Stimulated activated CD8-positive, alpha-beta memory T cell treated with anti-CD3 and anti-CD28 coated beads, Interleukin-15, amount 100 ng/mL, for 1 hour (primary cell): ENCODE measurements at regions not wholly inside any gene's neighbourhood (a gene's known extent, or its start where the extent isn't known, plus 50 kb on each side); places are given as distances from the start of the nearest gene placed in this dataset.

Source experiments
- DNase-seq: peaks from one replicate; pipeline ENCODE4 v3.0.0-alpha.2; 2020; ENCODE audit warnings: low read depth

- DNase-seq, result no peak
Measured at GRCh38 chr22:48708558-48709245, 1119.0 kb downstream of the BRD1 start.

GRCh38 chr22:48707763-48708557 lies 1119.7 kb downstream of the BRD1 start:
- DNase-seq, result no peak

DNA sequence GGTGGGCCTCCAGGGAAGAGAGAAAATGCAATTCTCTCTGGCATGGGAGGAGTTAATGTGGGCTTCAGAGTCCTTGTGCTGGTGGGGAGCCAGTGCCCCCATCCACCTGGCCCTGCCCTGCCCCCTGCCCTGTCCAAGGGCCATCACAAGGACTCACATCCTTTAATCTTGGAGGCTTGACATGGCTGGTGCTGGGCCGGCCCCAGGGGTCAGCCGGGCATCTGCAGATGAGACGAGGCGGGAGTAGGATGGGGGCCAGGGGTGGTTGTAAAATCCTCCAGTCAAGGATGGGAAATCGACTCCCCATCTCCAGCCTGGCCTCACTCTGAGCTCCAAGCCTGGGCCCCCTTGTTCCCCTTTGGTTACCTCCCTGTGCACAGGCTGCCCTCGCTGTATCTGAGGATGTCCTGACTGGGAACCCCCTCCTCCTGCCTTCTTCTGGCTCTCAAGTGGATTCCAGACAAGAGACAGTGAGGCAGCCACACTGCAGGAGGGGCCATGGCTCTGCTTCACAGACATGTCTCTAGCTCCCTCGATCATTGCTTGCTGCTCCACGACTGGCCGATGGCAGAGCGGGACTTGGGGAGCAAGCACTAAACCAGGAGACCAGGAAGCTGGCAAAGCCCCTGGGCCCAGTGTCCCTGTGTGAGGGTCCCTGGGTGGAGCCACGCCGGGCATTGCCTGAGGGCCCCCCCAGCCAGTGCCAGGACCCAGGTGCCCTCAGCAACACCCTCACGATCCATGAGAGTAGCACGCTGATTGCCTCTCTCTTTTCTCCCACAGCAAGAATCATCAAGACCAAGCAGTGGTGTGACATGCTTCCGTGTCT lies 1120.5 kb downstream of the BRD1 start:
- no peak for DNase-seq

DNA sequence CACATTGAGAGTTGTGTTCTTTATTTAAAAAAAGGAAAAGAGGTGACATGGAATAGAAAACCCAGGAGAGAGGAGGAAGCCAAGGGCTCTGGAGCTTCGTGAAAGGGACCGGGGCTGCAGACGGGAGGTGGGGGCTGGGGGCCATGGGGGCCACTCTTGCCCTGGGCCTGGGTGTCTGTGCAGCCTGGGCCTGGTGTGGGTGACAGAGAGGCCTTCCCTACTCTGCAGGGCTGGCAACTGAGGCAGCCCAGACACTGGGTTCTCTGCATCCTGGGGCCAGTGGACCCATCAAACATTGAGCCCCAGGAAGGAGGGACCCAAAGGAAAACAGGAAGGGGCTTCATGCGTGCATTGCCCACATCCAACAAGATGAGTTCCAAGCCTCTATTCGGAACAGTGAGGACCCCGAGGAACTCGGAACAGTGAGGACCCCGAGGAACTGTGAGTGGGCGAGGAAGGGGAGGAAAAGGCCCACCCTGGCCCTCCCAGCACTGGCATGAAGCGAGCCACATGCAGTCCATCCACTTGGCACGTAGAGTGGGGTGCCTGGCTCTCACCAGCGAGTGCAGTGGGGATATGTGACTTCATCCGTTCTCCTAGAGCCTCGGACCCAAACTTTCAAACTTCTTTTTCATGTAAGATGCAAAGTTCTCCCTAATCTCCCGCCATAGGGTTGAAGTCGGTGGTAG lies 1121.6 kb downstream of the BRD1 start:
- DNase-seq, result no peak

GRCh38 chr22:48705159-48705916 lies 1122.3 kb downstream of the BRD1 start:
- DNase-seq, result no peak

DNA sequence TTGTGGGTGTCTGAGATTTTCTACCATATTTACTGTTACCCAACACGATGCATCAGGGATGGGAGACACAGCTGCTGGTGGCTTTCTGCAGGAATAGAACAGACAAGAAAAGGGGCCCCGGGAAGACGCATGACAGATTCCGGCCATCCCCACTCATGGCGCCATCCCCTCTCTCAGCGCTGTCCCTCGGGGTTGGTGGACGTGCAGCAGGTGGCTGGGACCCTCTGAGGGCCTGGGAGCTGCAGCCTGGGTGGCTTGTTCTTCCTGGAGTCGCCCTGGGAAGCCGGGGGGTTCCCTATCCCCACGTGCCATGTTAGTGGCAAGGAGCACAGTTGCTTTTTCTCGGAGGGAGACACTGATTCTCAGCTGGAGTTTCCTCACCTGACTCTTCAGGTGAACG lies 1123.3 kb downstream of the BRD1 start:
- no peak for DNase-seq

DNA sequence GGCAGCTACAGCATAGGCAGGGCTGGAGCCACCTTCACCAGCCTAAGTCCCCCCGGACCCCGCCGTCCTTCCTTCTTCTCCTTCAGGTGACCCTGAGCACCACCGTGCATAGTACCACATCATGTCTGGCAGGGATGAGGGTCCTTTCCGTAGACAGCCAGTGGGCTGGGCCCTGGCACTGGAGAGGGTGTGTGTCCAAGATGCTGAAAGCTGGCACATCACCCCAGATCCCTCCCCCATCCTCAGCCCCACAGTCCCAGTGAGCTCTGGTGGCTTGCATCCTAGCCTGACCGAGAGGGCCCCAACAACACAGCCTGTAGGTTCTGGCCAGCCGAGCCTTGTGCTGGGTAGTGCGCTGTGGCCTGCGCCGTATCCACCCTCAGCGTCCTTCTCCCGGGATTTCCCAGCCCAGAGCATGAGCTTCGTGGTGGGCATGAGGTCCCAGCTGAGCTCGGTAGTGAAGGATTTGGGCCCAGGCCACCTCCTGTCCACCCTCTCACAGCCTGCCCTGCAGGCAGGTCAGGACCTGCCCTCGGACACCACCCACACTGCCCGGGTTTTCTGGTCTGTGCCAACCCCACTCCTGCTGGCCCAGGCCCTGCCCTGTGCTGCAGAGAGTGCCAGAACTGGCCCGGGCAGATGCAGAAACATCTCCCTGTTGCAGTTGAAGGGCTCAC lies 1124.3 kb downstream of the BRD1 start:
- DNase-seq, result no peak

- no peak for DNase-seq
Measured at GRCh38 chr22:48702573-48703264, 1125.0 kb downstream of the BRD1 start.

DNA sequence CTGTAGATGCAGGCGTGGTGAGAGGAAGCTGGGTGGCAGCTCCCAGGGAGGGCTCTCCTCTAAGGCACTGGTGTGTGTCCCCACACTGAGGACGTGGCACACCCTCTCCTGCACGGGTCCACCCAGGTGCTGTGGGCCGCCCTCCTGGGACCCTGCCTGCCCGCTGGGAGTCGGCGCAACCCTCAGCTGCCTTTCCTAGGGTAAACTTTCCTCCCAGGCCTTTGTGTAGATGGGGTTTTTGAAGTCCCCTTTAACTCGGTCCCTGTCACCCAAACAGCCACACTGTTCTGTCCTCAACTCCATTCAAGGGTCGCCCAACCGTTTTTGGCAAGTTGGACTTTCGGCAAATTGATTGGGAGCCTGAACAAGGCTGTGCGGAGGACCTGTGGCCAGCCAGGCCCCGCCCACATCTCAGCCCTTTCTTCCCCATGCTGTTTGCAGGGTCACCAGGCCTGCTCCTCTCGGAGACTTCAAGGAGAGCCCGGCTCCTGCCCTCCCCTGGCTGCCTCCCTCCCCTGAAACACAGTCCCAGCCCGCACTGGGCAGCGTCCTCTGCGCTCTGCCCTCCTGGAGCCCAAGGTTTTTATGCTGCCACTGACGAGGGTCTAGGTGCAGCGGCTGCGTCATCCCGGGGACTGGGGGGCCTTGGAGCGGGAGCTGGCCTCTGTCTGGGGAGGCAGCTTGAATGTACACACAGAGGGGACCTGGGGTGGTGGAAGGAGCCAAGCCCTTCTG lies 1126.2 kb downstream of the BRD1 start:
- no peak for DNase-seq

DNA sequence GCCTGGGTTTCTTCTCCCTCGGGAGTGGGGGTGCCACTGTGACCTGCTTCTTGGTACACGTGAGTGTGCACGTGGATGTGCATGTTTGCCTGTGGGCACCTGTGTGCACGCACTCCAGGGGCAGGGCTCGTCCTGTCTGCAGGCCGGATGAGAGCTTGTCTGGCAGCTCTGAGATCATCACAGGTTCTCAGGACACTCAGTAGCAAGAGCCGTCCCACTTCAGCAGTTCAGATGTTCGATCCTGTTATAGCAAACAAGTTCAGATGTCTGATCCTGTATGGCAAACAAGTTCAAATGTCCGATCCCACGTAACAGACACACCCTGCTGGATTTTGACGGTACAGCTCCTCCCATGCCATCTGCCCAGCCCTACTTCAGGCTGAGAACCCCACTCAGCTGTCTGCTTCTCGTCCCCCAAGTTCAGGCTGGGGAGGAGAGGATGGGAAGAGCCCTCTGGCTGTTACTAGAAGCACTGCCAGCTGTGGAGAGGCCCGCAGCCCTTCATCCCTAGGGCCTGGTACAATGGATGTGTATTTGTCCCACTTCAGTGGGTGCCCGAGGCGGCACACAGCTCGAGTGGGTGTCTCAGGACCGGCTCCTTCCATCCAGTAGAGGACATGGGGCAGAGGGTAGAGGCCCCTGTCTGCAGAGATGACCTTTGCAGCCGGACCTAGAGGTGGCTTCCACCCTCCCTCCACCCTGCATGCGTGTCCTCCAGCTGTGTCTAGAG lies 1126.9 kb downstream of the BRD1 start:
- DNase-seq, result no peak

DNA sequence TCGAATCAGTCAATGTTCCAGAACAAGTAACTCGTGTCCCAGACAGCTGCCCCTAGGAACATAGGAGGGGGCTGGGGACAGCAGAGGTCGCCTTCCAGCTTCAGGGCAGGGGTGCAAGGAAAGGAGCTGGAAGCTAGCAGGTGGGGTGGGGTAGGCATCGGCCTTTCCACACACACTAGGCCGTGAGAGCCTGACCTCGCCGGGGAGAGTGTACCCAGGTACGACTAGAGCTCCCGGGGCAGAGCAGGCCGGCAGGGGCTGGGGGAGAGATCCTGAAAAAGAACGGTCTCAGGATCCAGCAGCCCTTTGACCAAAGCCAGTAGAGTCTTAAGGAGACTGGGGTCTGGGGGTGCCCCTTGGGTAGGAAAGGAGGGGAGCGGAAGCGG lies 1127.5 kb downstream of the BRD1 start:
- no peak for DNase-seq

DNA sequence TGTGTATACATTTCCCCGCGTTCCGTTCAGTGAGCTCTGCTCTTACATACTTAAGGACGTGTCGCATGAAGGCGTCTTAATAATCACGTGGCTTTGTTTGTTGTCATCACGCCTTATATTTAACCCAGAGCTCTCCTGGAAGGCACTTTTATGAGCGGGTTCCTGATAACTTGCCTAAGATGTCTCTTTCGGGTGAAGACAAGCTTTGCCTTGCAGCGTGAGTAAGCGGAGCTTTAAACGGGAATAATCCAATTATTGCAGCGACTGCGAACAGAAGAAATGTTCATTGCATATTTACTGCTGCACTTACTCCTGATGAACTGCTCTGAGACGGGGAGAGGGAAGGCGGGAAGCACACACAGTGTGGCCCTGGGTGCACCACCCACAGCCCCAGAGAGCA lies 1128.2 kb downstream of the BRD1 start:
- DNase-seq, result no peak

DNA sequence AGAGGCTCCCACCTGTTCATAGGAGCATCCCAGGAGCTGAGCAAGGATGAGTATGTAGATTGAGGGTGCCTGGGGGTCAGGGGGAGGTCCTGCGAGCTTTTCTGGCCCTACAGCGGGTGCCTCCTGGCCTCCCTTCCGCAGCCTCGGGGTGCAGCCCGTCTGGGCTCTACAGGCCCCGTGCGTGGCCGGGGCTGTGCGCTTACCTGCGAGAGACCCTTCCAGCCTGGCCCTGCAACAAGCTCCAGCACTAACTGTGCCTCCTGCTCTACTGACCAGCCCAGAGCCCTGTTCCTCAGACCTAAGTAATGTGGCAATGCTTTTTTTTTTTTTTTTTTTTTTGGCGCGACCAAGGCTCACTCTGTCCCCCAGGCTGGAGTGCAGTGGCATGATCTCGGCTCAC lies 1129.1 kb downstream of the BRD1 start:
- no peak for DNase-seq

DNA sequence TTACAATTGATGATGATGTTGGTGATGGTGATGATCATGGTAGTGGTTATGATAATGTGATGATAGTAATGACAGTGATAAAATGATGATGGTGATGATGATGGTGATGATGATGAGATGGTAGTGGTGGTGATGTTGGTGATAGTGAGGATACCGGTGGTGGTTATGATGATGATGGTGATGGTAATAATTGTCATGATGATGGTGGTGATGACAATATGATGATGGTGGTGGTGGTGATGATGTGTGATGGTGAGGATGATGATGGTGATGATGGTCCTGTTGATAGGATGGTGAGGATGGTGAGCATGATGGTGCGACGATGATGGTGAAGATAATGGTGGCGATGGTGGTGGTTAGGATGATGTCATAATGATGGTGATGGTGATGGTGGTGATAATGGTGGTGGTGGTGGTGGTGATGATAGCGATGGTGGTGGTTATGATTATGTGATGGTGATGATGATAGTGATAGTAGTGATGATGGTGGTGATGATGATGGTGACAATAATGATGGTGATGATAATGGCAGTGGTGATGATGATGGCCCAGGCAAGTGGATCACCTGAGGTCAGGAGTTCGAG lies 1129.9 kb downstream of the BRD1 start:
- no peak for DNase-seq

- no peak for DNase-seq
Measured at GRCh38 chr22:48697223-48697622, 1130.5 kb downstream of the BRD1 start.

DNA sequence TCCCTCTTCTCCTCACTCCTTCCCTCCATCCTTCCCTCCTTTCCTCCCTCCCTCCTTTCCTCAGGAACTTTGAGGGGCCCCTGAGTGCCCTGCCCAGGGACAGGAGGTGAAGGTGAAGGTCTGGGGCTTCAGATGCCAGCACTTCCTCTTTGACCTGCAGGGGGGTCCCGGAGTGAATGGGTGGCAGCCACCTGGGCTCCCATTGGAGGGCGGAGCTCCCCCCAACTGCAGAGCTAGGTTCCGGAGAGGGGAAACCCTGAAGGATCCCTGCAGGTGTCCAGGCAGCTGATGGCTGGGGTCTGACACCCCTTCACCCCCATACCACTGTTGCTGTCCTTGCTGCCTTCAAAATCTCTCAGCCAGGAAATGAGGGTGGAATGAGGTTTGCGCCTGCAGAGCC lies 1131.3 kb downstream of the BRD1 start:
- DNase-seq, result no peak

- no peak for DNase-seq
Measured at GRCh38 chr22:48695731-48696305, 1131.9 kb downstream of the BRD1 start.

DNA sequence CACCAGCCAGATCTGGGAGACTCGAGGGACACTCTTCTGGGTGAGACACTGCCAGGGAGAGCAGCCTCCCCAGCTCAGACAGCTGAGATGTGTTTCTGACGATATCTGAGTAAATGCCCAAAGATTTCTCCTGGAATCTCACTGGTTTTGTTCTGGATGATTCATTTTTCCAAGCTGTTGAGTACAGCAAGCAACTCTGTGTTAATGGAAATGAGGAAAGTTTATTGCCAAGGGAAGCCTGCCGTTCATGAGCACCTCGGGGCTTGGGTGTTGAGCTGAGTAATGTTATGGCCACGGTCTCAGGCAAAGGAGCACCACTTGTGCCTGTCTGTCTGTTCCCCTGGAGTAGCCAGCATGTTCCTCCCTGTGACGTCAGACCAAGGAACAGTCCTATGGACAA lies 1132.4 kb downstream of the BRD1 start:
- DNase-seq, result no peak
